Spleen (tissue), 7 donors: ENCODE measurements at regions not wholly inside any gene's neighbourhood (a gene's known extent, or its start where the extent isn't known, plus 50 kb on each side); places are given as distances from the start of the nearest gene placed in this dataset.

ENCODE experiments used
- CTCF ChIP-seq, 11 experiments: fragments of 200-600 bp in 7 of 11; fragments of 450-650 bp in 4 of 11; sonication (generic) in 4 of 11; IDR thresholded peaks in 8 of 11; conservative IDR thresholded peaks in 3 of 11; 1 replicate in 7 of 11; 2 replicates in 4 of 11; pipeline versions ENCODE4 v1.4.0 to v1.8.0; 2016 to 2021; ENCODE audit warnings: antibody characterized with exemption in 11 of 11, inconsistent platforms in 4 of 11, mild to moderate bottlenecking in 1 of 11
- POLR2AphosphoS5 ChIP-seq, 3 donors: sonication (generic); formaldehyde crosslinking; IDR thresholded peaks; one replicate each; pipeline ENCODE4 v1.5.1; 2017; ENCODE audit warnings: antibody characterized with exemption in 3 of 3
- donor health status: DM: no; HTN: no; CAD: no; lungs with moderate emphysema.
- donor health status: DM: no; HTN: no; CAD: no.
- donor health status: DM: no; HTN: no; CAD: no.

GRCh38 chr13:108037348-108037747 is 178.0 kb downstream of the LIG4 start:
- TF ChIP-seq CTCF (IDR thresholded peaks at IDR 0.05 in 8 of 11, conservative IDR thresholded peaks at IDR 0.05 in 3 of 11) = no peak
- TF ChIP-seq POLR2AphosphoS5 (IDR thresholded peaks at IDR 0.05) = no peak
